GM10248 (cell line): ENCODE measurements at regions not wholly inside any gene's neighbourhood (a gene's known extent, or its start where the extent isn't known, plus 50 kb on each side); places are given as distances from the start of the nearest gene placed in this dataset.

ENCODE experiments used
- CTCF ChIA-PET: fragments of 300-600 bp; sonication (Branson Sonifier 250); formaldehyde crosslinking; extraction: SDS; loops from one replicate; lab custom pipeline; 2021; ENCODE audit warnings: antibody characterized with exemption; lab: Yijun Ruan, JAX
- POLR2A ChIA-PET: fragments of 350-650 bp; sonication (Branson Sonifier 250); formaldehyde crosslinking; extraction: SDS; loops from one replicate; lab custom pipeline; 2020; ENCODE audit warnings: antibody characterized with exemption; lab: Yijun Ruan, JAX
- DNase-seq: peaks from one replicate; pipeline ENCODE4 v3.0.0; 2012; ENCODE audit errors: extremely low spot score
- TF ChIP-seq, protein P1 (sequence below): IDR thresholded peaks from 2 replicates; pipeline ENCODE4 v1.5.1; 2012; ENCODE audit warnings: mild to moderate bottlenecking, low read depth; ENCODE audit errors: extremely low read depth, missing control alignments, control extremely low read depth

DNA sequence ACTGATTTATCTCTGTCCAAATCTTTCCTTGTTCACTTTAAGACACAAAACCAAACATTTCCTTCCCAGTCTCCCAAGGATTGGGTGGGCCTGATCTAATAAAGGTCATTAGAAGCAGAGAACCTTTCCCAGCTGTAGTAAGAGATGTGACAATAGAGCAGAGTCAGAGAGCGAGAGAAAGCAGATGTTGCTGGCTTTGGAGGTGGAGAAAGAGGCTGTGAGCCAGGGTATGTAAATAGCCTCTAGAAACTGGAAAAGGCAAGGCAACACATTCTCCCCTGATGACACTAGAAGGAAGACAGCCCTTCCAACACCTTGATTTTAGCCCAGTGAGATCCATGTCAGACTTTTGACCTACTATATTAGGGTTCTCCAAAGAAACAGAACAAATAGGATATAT, 337.5 kb upstream of the CASK start:
- no peak for DNase-seq
- CTCF ChIA-PET, result no interaction called here
- TF ChIP-seq, protein P1, sequence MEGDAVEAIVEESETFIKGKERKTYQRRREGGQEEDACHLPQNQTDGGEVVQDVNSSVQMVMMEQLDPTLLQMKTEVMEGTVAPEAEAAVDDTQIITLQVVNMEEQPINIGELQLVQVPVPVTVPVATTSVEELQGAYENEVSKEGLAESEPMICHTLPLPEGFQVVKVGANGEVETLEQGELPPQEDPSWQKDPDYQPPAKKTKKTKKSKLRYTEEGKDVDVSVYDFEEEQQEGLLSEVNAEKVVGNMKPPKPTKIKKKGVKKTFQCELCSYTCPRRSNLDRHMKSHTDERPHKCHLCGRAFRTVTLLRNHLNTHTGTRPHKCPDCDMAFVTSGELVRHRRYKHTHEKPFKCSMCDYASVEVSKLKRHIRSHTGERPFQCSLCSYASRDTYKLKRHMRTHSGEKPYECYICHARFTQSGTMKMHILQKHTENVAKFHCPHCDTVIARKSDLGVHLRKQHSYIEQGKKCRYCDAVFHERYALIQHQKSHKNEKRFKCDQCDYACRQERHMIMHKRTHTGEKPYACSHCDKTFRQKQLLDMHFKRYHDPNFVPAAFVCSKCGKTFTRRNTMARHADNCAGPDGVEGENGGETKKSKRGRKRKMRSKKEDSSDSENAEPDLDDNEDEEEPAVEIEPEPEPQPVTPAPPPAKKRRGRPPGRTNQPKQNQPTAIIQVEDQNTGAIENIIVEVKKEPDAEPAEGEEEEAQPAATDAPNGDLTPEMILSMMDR, result no peak
- POLR2A ChIA-PET, result no interaction called here

DNA sequence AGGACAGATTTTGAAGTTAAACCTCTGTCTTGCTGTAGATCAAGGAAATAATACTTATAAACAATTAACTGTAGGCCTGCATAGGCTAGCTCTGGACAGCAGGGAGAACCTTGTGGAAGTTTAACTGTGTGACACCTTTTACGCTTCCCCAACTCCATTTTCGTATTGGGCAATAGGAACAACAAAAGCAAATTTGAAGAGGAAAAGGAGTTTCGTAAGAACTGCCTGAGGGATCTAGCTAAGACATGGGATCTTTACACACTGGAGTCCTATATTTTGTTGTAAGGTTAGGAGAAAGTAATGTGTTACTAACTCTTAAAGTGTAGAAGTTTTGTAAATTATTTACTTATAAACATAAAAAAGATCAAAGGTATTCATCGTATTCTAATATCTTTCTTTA, 324.9 kb upstream of the CASK start:
- ChIA-PET POLR2A (no interaction called here), CTCF (no interaction called here)
- TF ChIP-seq, protein P1, result no peak
- no peak for DNase-seq

DNA sequence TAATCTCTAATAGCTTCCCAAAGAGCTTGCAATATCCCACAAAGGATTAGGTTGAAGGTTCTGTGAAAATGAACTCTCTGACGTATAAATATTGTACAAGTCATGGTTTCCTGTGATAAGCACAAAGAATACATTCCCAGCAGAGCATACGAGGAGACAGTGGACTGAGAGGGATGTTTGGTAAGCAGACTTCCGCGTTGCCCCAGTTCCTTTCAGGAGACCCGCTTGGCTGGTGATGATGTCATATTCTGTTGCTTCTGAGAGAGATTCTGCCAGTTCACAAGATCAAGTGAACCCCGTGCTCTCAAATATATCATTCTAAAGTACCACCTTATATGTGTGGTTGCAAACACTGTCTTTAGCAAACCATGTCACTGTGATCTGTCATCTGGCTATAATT, 323.9 kb upstream of the CASK start:
- CTCF ChIA-PET, result no interaction called here
- TF ChIP-seq, protein P1, result no peak
- POLR2A ChIA-PET, result no interaction called here
- no peak for DNase-seq

DNA sequence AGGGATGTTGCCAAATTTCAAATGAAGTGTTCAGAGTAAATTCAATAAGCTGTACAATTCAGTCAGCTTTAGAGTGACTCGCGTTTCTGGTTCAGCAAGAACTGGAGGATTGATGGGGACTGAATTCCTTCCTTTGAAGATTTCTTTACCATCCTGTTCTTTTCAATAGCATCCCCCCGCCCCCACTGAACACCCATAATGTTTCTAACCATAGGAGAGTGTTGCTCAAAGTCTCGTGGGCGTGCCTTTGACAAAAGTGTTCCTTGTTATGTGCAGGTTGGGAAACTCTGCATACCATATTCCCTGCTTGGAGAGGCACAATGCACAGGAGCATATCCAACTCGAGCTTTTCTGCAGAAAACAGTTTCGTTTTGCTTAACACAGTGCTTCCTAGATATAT, 323.5 kb upstream of the CASK start:
- CTCF ChIA-PET, result no interaction called here
- TF ChIP-seq, protein P1, result no peak
- POLR2A ChIA-PET, result no interaction called here
- no peak for DNase-seq

DNA sequence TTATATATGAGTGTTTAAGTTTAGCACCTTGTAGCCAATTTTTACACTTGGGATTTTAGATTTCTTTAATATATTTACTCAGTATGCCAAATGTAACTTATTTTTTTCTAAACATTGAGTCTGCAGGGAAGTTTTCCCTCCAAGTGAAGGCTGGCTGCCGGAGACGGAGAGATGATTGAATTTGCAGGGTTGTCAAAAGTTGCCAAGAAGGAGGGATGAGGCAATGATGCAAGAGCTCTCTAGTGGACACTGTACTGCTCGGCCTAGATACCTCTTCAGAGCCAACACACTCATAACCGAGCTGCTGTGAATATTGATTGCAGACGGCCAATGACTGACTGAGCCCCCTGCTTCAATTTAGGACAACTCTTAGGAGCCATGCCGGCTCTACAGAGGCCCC, 318.6 kb upstream of the CASK start:
- TF ChIP-seq, protein P1, result no peak
- CTCF ChIA-PET, result no interaction called here
- no peak for DNase-seq
- POLR2A ChIA-PET, result no interaction called here

DNA sequence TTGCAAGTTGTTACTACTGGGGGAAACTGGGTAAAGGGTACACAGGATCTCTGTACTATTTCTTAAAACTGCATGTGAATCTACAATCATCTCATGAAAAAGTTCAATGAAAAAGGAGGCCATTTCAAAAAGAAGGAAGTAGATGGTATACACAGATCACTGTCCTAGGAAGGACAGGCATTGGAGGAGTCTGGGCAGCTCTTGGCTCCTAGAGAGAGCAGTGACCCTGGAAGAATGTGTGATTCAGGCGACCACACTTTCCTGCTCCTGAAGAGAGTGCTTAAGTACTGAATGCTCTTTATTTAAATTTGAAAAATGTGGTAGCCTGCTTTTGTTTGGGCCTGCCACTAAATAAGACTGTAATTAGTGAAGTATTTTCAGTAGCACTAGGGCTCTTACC, 318.1 kb upstream of the CASK start:
- TF ChIP-seq, protein P1, result no peak
- ChIA-PET POLR2A (no interaction called here), CTCF (no interaction called here)
- DNase-seq, result no peak

DNA sequence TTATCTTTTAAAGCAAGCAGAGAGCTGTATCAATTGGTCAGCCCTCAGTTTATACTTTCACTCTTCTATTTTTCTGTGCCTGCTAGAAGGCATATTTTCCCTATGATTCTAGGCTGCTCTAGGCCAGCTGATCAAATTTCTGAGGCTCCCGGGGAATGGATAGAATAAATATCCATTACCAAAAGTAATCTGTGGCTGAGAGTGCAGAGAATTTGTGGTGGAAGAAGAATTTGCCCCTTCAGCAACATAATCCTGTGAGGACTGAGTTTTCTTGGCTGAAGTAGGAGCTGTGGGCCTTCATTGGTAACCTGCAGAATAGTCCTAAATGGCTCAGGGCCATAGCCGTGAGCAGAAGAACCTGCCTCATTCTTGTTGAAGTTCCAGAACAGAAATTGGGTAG, 314.6 kb upstream of the CASK start:
- TF ChIP-seq, protein P1, result no peak
- POLR2A ChIA-PET, result no interaction called here
- DNase-seq, result no peak
- CTCF ChIA-PET, result no interaction called here
